GM21737 (cell line): ENCODE measurements at regions not wholly inside any gene's neighbourhood (a gene's known extent, or its start where the extent isn't known, plus 50 kb on each side); places are given as distances from the start of the nearest gene placed in this dataset.

ENCODE experiments used
- ATAC-seq: cut with Tn5 transposase; IDR thresholded peaks from one replicate; pipeline ENCODE4 v1.9.1; 2021; ENCODE audit warnings: mild to moderate bottlenecking, moderate library complexity; ENCODE audit not compliant: unreplicated experiment

GRCh38 chr4:129394635-129395034, 298.7 kb downstream of the C4orf33 start:
- no peak for ATAC-seq

DNA sequence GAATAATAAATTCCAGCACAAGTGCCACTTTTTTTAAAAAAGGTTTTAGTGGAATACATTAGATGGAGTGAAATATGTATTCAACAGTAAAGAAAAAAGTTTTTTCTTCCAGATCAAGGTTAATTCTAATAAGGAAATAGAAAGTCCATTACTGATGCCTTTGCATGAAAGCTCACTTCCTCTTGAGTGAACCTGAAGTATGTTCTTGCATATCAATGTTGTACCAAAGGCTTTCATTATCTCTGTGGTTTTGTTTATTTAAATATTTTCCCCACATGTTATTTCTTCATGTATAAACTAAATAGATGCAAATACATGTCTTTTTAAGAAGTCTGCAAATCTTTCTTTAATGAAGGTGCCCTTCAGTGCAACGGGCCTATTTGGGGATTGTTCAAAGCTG, 307.9 kb downstream of the C4orf33 start:
- ATAC-seq = no peak

- no peak for ATAC-seq
Measured at GRCh38 chr4:129410115-129410514, 314.2 kb downstream of the C4orf33 start.

DNA sequence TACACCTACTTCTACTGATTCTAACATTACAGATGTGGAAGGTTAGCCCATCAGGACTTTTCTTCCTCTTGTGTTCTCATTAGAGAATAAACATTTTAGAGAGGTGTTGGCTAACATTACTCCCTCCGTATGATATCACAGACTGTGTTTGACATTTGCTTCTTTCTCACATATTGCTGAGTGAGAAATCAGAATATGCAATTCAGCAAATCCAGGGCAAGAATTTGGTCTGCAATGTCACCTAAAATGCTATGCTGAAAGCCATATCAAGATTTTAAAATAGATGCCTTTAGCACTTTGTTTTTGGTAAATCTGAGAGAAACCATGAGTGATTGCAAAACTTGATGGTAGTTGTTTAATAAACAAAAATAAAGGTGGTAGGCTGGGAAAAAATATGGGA, 319.1 kb downstream of the C4orf33 start:
- no peak for ATAC-seq

DNA sequence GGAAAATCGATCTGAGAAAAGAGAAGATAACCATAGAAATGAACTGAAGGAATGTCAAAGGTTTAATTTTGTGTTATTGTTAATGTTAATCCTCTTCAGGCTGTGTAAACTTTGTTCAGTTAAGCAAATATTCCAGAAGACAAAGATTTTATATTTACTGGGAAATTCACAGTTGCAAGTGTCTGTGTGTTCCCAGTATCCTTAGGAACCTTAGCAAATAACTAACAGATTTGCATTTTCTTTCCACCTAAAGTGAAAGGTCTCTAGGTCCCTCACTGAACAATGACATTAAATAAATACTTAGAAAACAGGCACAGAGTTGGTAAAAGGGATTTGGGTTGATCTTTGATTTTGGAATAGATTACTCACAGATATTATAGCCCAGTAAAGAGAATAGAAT, 324.7 kb downstream of the C4orf33 start:
- ATAC-seq = no peak

DNA sequence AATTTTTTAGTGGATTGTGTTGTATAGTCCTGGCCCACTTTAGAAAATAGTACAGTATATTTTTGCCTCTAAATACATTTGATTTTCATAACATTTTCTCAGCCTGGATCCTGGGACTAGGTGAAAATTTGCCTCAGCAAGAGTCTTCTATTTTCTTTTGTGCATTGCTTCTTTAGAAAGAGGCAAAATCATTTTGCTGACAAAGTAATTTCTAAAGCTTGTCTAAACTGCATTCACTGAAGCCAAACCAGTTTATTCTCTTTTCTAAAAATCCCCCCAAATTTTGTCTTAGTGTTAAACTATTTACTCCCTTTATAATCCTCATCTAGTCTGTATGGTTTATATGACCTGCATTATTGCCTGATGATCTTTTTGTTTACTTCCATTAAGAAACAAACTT, 326.3 kb downstream of the C4orf33 start:
- ATAC-seq = no peak

DNA sequence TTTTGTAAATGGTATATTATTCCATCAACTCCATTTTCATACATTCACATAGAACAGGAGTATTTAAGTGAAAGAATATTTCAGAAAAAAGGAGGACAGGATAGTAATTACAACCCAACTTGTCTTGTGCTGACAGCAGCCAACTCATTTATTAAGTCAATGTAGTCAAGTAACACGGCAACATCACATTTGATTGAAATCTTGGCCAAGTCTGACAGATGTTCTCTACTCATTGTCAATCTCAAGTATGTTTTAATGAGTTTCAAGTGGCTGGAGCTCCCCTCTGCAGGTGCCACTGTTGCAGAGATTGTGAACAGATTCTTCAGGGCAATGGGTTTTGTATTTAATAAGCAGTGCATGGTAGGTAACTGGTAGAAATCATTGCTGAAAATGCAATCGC, 332.5 kb downstream of the C4orf33 start:
- no peak for ATAC-seq

- no peak for ATAC-seq
Measured at GRCh38 chr4:129429581-129430320, 333.8 kb downstream of the C4orf33 start.

DNA sequence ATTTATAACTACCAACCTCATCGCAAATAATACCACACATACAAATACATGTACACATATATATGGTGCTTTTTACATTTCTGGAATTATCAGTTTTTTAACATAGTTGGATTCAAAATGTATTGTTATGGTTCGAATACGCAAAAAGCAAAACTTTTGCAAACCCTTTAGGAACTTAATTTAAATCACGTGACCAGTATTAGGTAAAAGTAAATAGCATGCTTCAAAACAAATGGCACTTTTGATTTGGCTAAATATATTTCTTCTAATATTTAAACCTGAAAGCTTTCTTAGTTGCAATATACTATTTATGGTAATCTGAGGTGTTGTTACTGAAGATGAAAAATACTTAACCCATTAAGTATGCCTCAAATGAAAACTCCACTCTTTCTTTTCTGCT, 341.4 kb downstream of the C4orf33 start:
- no peak for ATAC-seq

DNA sequence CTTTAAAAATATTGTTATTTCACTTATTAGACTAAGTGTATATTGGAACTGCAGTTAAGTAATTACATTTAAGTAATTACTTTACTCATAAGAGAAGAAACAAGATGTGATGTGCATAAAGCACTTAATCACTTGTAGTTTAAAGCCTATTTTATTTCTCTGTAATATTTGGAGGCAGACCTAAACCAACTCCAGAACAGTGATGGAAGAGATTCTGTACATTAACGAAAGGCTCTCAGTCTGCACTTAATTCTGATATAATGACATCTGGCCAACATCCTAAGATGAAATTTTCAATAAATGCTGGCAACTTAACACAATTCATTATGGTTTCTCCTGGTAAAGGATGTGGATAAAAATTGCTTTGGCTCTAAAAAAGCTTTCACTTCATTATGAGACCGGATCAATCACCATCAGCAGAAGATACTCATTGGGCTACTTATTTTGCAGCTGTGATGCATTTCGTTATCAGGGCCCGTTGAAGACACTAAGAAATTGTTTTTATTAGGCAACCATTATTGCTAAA, 342.6 kb downstream of the C4orf33 start:
- ATAC-seq = no peak

DNA sequence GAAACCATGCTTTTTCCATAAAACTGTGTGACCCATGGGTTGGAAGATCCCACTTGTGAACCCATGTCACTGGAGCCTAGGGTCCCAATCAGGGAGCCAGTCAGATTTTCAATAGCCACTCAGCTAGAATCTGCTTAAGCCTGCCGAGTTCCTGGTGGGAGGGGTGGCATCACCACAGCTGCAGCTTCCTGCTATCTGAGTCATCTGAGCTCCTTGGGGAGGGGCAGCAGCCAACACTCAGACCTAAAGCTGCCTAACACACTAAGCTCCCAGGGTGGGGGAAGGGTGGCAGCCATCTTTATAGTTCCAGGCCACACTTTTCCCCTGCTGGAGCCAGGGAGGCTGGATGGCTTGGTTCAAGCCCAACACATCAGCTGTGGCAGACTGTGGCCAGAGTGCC, 350.1 kb downstream of the C4orf33 start:
- ATAC-seq = no peak

- no peak for ATAC-seq
Measured at GRCh38 chr4:129453524-129454200, 357.7 kb downstream of the C4orf33 start.

DNA sequence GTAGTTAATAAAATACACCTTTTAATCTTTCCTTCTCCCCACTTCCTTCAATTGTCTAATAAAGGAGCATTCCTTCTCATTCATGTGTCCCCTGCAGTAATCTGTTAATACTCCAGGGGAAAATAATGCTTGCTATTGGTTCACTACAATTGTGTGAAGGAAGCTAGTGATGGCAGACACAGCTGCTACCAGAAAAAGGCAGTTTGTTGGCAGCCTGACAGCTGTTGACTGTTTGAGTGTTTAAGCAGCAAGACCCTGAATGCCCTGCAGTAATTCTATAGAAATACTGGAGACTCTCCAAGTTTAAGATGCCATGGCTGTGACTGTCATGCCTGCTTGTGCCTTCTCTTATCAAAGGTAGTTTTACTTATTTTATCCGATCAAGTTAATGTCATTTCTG, 359.5 kb downstream of the C4orf33 start:
- no peak for ATAC-seq

- no peak for ATAC-seq
Measured at GRCh38 chr4:129468624-129469023, 372.7 kb downstream of the C4orf33 start.

DNA sequence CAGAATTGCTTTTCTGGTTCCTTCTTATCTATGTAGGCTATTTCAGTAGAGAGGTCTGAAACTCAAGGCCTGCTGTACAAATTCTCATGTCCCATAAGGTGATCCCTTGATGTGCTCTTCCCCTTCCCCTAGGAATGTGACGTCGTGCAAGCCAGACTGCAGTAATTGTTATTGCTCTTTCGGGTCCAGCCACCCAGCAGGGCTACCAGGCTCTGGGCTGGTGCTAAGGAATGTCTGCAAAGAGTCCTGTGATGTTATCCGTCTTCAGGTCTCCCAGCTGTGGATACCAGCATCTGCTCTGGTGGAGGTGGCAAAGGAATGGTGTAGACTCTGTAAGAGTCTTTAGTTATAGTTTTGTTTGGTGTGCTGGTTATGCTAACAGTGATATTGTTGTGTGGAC, 378.7 kb downstream of the C4orf33 start:
- ATAC-seq = no peak

- ATAC-seq = no peak
Measured at GRCh38 chr4:129481107-129481506, 385.2 kb downstream of the C4orf33 start.

GRCh38 chr4:129488427-129488826, 392.5 kb downstream of the C4orf33 start:
- no peak for ATAC-seq

DNA sequence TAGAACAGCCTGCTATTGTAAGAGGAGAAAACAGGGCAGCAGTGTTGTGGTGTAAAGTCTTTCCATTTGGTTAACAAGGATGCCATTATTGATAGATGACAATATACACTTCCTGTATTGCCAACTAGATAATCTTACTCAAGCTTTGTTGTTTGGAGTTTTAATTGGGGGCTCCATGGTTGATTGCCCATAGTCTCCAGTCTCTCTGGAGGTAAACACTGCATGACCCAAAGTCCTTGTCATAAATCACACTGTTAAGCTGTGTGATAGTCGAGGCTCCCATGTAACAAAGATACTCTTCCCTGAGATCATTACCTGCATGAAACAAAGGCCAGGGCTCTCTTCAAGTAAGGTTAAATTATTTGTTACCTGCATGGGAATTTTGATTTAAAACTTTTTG, 394.6 kb downstream of the C4orf33 start:
- no peak for ATAC-seq

- ATAC-seq = no peak
Measured at GRCh38 chr4:129498626-129499025, 402.7 kb downstream of the C4orf33 start.

- no peak for ATAC-seq
Measured at GRCh38 chr4:129514852-129515251, 418.9 kb downstream of the C4orf33 start.

DNA sequence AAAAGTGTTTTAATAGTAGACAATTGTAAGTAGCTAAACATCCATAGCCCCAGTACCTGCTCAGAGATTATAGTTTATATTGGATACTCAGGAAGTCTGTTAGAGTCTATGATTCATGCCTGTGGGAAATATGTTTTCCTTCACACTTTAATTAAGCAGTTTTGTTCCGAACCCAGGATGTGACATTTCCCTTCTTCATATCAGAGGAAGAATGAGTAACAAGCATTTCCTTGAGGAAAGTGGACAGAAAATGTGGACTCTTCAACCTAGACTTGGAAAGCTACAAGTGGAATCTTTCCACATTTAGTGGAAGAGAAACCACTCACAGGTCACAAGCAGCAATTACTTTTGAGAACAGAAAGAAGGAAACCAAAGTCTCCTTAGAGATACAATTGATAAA, 419.4 kb downstream of the C4orf33 start:
- ATAC-seq = no peak

DNA sequence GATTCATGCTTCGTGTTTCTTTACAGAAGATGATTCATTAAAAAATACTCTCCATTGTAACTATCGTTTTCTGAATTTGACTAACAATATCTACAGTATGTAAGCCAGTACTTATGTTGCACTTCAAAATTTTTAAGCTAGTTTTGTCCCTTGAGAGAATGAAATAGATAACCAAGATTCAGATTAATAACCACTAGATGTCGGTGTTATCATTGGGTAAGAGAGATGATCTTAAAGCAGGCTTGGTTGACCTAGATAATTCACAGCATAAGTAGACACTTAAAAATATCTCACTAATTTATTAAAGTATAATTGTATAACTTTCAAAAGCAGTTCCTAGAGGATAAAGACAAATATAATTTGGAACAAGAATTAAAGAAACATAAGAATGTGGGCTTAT, 430.9 kb downstream of the C4orf33 start:
- ATAC-seq = no peak
